ENCODE measurements at regions not wholly inside any gene's neighbourhood (a gene's known extent, or its start where the extent isn't known, plus 50 kb on each side); places are given as distances from the start of the nearest gene placed in this dataset.

DNA sequence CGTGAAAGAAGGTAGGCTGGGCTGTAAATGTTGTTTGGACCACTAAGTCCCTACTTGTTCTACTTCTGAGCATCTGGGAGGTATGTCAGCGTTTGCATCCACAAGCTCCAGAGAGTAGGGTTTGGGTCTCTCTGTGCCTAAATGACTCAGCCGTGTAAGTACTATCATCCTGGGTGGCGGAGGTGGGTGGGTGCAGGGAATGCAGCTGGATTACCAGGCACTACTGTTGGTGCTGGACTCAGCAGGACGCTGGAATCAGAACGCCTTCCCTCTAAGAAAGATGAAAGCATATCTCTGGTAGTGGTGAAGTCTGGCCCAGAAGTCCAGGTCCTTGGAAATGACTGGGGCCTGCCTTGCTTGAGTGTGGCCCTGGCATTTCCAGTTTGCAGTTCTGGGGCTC is 289.7 kb downstream of the PCNX1 start:
- Histone ChIP-seq H3K27me3 (no peaks in the 10 kb centered on the region), H3K36me3 (no peaks in the 10 kb centered on the region), H3K4me3 (no peak overlapping the region), H3K27ac (no peak overlapping the region), H3K9me3 (no peaks in the 10 kb centered on the region), H3K4me1 (no peaks in the 10 kb centered on the region)
- WGBS, 2 donors (ENCODE audit: low coverage in 1 of 2): 80% methylated on average over 6 of the region's 6 CpGs; no CpG with 5 or more reads in 1 of the 2 donors
- in situ Hi-C loops (cut with MboI; ENCODE audit: low pct_ligation_motif_present in 1 of 4, low pct_unique_long_range_greater_than_20kb in 1 of 4, low sequenced_read_pairs in 3 of 4) (no loop called here), intact Hi-C loops (cut with DNase I; ENCODE audit: low total_unique reads) (loop anchor here (5.0 kb wide), 1 partner anchor 1075 kb away; no protein-coding TSS in a partner anchor)
- DNase-seq: no peak
- TF ChIP-seq POLR2A (IDR thresholded peaks at IDR 0.05) (no peak), POLR2AphosphoS5 (IDR thresholded peaks at IDR 0.05) (no peak), CTCF (IDR thresholded peaks at IDR 0.05) (no peak), EP300 (IDR thresholded peaks at IDR 0.05; ENCODE audit: low read depth) (no peak)

DNA sequence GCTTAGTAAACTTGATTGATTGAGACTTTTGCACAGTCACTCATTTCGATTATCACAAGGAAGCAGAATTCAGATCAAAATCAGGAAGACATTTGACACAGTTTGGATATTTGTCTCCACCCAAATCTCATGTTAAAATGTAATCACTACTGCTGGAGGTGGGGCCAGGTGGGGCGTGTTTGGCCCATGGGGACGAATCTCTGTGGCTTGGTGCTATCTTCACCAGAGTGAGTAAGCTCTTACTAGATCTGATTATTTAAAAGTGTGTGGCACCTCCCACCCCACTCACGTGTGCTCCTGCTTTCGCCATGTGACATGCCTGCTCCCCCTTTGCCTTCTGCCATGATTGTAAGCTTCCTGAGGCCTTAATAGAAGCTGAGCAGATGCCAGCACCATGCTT is 291.4 kb downstream of the PCNX1 start:
- Histone ChIP-seq H3K4me1 (no peaks in the 10 kb centered on the region), H3K27me3 (no peaks in the 10 kb centered on the region), H3K4me3 (no peak overlapping the region), H3K9me3 (no peaks in the 10 kb centered on the region), H3K27ac (no peak overlapping the region), H3K36me3 (no peaks in the 10 kb centered on the region)
- in situ Hi-C loops (cut with MboI; ENCODE audit: low pct_ligation_motif_present in 1 of 4, low pct_unique_long_range_greater_than_20kb in 1 of 4, low sequenced_read_pairs in 3 of 4) (no loop called here), intact Hi-C loops (cut with DNase I; ENCODE audit: low total_unique reads) (loop anchor here (5.0 kb wide), 1 partner anchor 1076 kb away; no protein-coding TSS in a partner anchor)
- TF ChIP-seq EP300 (IDR thresholded peaks at IDR 0.05; ENCODE audit: low read depth) (no peak), POLR2AphosphoS5 (IDR thresholded peaks at IDR 0.05) (no peak), CTCF (IDR thresholded peaks at IDR 0.05) (no peak), POLR2A (IDR thresholded peaks at IDR 0.05) (no peak)
- WGBS, 2 donors (ENCODE audit: low coverage in 1 of 2): 37 to 61% methylated on average over 3 to 5 of the region's 5 CpGs
- DNase-seq: peak; percentile 25

GRCh38 chr14:71201840-71202239 is 294.6 kb downstream of the PCNX1 start:
- no peaks in the 10 kb centered on the region for H3K9me3 ChIP-seq
- no peaks in the 10 kb centered on the region for H3K27me3 ChIP-seq
- H3K4me3 ChIP-seq: no peak overlapping the region
- no peak overlapping the region for H3K27ac ChIP-seq
- no peaks in the 10 kb centered on the region for H3K4me1 ChIP-seq
- DNase-seq: no peak
- 100% methylated on average over 1 of the region's 1 CpG; no CpG with 5 or more reads in 1 of the 2 donors for WGBS, 2 donors (ENCODE audit: low coverage in 1 of 2)
- no peak for TF ChIP-seq CTCF (IDR thresholded peaks at IDR 0.05)
- no peak for TF ChIP-seq POLR2AphosphoS5 (IDR thresholded peaks at IDR 0.05)
- no peaks in the 10 kb centered on the region for H3K36me3 ChIP-seq
- intact Hi-C loops (cut with DNase I; ENCODE audit: low total_unique reads) (no loop called here), in situ Hi-C loops (cut with MboI; ENCODE audit: low pct_ligation_motif_present in 1 of 4, low pct_unique_long_range_greater_than_20kb in 1 of 4, low sequenced_read_pairs in 3 of 4) (no loop called here)

DNA sequence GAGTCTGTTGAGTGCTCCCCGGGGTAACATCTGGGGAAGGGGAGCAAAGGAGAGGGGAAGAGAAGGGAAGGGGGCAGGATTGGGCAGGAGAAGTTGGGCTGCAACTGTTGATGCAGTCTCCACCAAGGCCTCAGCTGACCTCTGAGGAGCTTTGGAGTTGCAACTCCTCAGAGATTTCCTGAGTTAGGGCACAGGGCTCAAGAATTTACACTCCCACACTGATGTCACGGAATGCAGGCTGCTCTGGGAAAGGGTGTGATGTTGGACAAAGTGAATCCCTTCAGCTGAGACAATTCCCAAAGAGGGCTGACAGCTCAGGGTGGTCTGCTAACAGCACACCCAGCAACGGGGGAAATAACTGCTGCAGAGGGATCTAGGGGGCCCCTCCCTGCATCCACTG is 295.6 kb downstream of the PCNX1 start:
- H3K9me3 ChIP-seq: no peaks in the 10 kb centered on the region
- H3K36me3 ChIP-seq: no peaks in the 10 kb centered on the region
- intact Hi-C loops (cut with DNase I; ENCODE audit: low total_unique reads): no loop called here
- no peak overlapping the region for H3K4me3 ChIP-seq
- H3K27ac ChIP-seq: no peak overlapping the region
- DNase-seq: no peak
- 68 to 80% methylated on average over 1 to 3 of the region's 3 CpGs for WGBS, 2 donors (ENCODE audit: low coverage in 1 of 2)
- in situ Hi-C loops (cut with MboI; ENCODE audit: low pct_ligation_motif_present in 1 of 4, low pct_unique_long_range_greater_than_20kb in 1 of 4, low sequenced_read_pairs in 3 of 4): no loop called here
- TF ChIP-seq CTCF (IDR thresholded peaks at IDR 0.05) (no peak), POLR2A (IDR thresholded peaks at IDR 0.05) (no peak), POLR2AphosphoS5 (IDR thresholded peaks at IDR 0.05) (no peak), EP300 (IDR thresholded peaks at IDR 0.05; ENCODE audit: low read depth) (no peak)
- H3K27me3 ChIP-seq: no peaks in the 10 kb centered on the region
- H3K4me1 ChIP-seq: no peaks in the 10 kb centered on the region

All from transverse colon (tissue), 4 donors.